Neural progenitor cell (in vitro differentiated cells): ENCODE measurements at regions not wholly inside any gene's neighbourhood (a gene's known extent, or its start where the extent isn't known, plus 50 kb on each side); places are given as distances from the start of the nearest gene placed in this dataset.

Source experiments
- CTCF ChIP-seq: fragments of 200-600 bp; sonication (generic); IDR thresholded peaks from 2 replicates; pipeline ENCODE4 v1.5.1; 2017; ENCODE audit warnings: antibody characterized with exemption, mild to moderate bottlenecking
- EZH2phosphoT487 ChIP-seq: fragments of 200-600 bp; sonication (generic); IDR thresholded peaks from 2 replicates; pipeline ENCODE4 v1.6.1; 2017; ENCODE audit warnings: antibody characterized with exemption

DNA sequence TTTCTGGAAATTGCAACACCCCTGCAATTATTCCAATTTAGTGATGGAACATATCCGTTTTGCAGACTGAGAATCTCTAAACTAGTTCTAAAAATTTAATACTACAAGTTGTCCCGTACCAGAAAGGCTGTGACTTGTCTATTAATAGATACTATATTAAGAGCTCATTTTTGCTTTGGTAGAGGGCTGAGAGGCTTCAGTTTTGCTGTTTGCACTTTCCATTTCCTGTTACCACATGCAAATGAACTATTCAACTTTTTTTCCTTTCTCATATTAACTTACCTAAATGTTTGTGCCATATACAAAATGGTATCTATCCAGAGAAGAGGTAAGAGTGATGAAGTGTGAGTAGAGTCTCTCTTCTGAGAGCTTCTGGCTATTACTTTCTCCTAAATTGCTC, 101.5 kb upstream of the CRBN start:
- no peak for TF ChIP-seq CTCF
- no peak for TF ChIP-seq EZH2phosphoT487
